CD8-positive, alpha-beta memory T cell (primary cell): ENCODE measurements at regions not wholly inside any gene's neighbourhood (a gene's known extent, or its start where the extent isn't known, plus 50 kb on each side); places are given as distances from the start of the nearest gene placed in this dataset.

Experiments used
- CTCF ChIA-PET: fragments of 350-600 bp; sonication (Branson Sonifier 250); formaldehyde crosslinking; loops from one replicate; lab custom pipeline; 2021; ENCODE audit warnings: antibody characterized with exemption; lab: Charles Lee
- POLR2A ChIA-PET: fragments of 350-600 bp; sonication (Branson Sonifier 250); formaldehyde crosslinking; loops from one replicate; lab custom pipeline; 2021; ENCODE audit warnings: antibody characterized with exemption; lab: Charles Lee
- DNase-seq, 5 donors: peaks; one replicate each; pipeline versions ENCODE4 v3.0.0 to v3.0.0-alpha.2; 2020 to 2022; ENCODE audit warnings: mixed read lengths in 1 of 5
- H3K27ac ChIP-seq: one replicate; pipeline ENCODE4 v1.7.0; 2013; ENCODE audit warnings: low read depth, mild to moderate bottlenecking, low read length, moderate library complexity
- H3K27me3 ChIP-seq: 2 replicates; pipeline ENCODE4 v1.7.0; 2013; ENCODE audit warnings: low read length, mild to moderate bottlenecking; ENCODE audit not compliant: insufficient read depth, poor library complexity, severe bottlenecking
- H3K36me3 ChIP-seq: 2 replicates; pipeline ENCODE4 v1.7.0; 2013; ENCODE audit warnings: mild to moderate bottlenecking, low read length, moderate library complexity; ENCODE audit not compliant: insufficient read depth
- H3K4me1 ChIP-seq: 2 replicates; pipeline ENCODE4 v1.7.0; 2013; ENCODE audit warnings: mild to moderate bottlenecking, low read length, moderate library complexity; ENCODE audit not compliant: insufficient read depth
- H3K4me3 ChIP-seq: 2 replicates; pipeline ENCODE4 v1.7.0; 2013; ENCODE audit warnings: mild to moderate bottlenecking, low read length
- H3K9me3 ChIP-seq: 2 replicates; pipeline ENCODE4 v1.7.0; 2013; ENCODE audit warnings: mild to moderate bottlenecking, low read length
- H3K27ac Mint-ChIP-seq, 8 donors: one replicate each; pipeline ENCODE4 v1.8.0; 2020 to 2021; ENCODE audit warnings: mixed read lengths in 8 of 8, mild to moderate bottlenecking in 6 of 8, inconsistent platforms in 3 of 8, moderate library complexity in 3 of 8
- H3K27me3 Mint-ChIP-seq, 2 donors: one replicate each; pipeline ENCODE4 v1.8.0; 2020 to 2021; ENCODE audit warnings: mixed read lengths in 2 of 2, mild to moderate bottlenecking in 1 of 2, moderate library complexity in 1 of 2
- H3K36me3 Mint-ChIP-seq, 3 donors: one replicate each; pipeline ENCODE4 v1.8.0; 2020 to 2021; ENCODE audit warnings: mixed read lengths in 3 of 3, inconsistent platforms in 1 of 3, mild to moderate bottlenecking in 1 of 3
- H3K4me1 Mint-ChIP-seq, 3 donors: one replicate each; pipeline ENCODE4 v1.8.0; 2020 to 2021; ENCODE audit warnings: mixed read lengths in 3 of 3, inconsistent platforms in 1 of 3, mild to moderate bottlenecking in 1 of 3
- H3K4me3 Mint-ChIP-seq, 7 donors: one replicate each; pipeline ENCODE4 v1.8.0; 2020 to 2021; ENCODE audit warnings: mixed read lengths in 7 of 7, mild to moderate bottlenecking in 6 of 7, moderate library complexity in 4 of 7, inconsistent platforms in 2 of 7
- H3K9me3 Mint-ChIP-seq, 5 donors: one replicate each; pipeline ENCODE4 v1.8.0; 2020 to 2022; ENCODE audit warnings: mixed read lengths in 5 of 5, mild to moderate bottlenecking in 3 of 5, moderate library complexity in 2 of 5, inconsistent platforms in 1 of 5

GRCh38 chr2:234578389-234578788 lies 81.5 kb upstream of the ARL4C start:
- POLR2A ChIA-PET, result no interaction called here

GRCh38 chr2:234577191-234577590 lies 80.3 kb upstream of the ARL4C start:
- Histone ChIP-seq H3K27ac (no peak overlapping the region), H3K4me3 (no peak overlapping the region), H3K4me1 (no peaks in the 10 kb centered on the region), H3K27me3 (no peaks in the 10 kb centered on the region), H3K9me3 (no peaks in the 10 kb centered on the region), H3K36me3 (no peaks in the 10 kb centered on the region)
- Mint-ChIP-seq H3K4me1 (no peaks in the 10 kb centered on the region), H3K9me3 (no peaks in the 10 kb centered on the region), H3K27ac (peak overlapping the region in 1 of 8 donors; percentile 53), H3K36me3 (no peaks in the 10 kb centered on the region), H3K4me3 (no peak overlapping the region), H3K27me3 (peaks cover 9 to 32% of the 10 kb centered on the region in 2 donors)
- no peak for DNase-seq
- POLR2A ChIA-PET, result no interaction called here
- CTCF ChIA-PET, result no interaction called here

More at GRCh38 chr2:234578389-234578788, 81.5 kb upstream of the ARL4C start:
- Mint-ChIP-seq H3K4me1 (no peaks in the 10 kb centered on the region), H3K4me3 (no peak overlapping the region), H3K27me3 (peaks cover 11 to 31% of the 10 kb centered on the region in 2 donors), H3K27ac (no peak overlapping the region), H3K9me3 (no peaks in the 10 kb centered on the region), H3K36me3 (no peaks in the 10 kb centered on the region)
- H3K9me3 ChIP-seq, result no peaks in the 10 kb centered on the region
- no peak overlapping the region for H3K4me3 ChIP-seq
- H3K27ac ChIP-seq, result no peak overlapping the region
- CTCF ChIA-PET, result no interaction called here
- H3K4me1 ChIP-seq, result no peaks in the 10 kb centered on the region
- H3K27me3 ChIP-seq, result no peaks in the 10 kb centered on the region
- DNase-seq, result no peak
- no peaks in the 10 kb centered on the region for H3K36me3 ChIP-seq

DNA sequence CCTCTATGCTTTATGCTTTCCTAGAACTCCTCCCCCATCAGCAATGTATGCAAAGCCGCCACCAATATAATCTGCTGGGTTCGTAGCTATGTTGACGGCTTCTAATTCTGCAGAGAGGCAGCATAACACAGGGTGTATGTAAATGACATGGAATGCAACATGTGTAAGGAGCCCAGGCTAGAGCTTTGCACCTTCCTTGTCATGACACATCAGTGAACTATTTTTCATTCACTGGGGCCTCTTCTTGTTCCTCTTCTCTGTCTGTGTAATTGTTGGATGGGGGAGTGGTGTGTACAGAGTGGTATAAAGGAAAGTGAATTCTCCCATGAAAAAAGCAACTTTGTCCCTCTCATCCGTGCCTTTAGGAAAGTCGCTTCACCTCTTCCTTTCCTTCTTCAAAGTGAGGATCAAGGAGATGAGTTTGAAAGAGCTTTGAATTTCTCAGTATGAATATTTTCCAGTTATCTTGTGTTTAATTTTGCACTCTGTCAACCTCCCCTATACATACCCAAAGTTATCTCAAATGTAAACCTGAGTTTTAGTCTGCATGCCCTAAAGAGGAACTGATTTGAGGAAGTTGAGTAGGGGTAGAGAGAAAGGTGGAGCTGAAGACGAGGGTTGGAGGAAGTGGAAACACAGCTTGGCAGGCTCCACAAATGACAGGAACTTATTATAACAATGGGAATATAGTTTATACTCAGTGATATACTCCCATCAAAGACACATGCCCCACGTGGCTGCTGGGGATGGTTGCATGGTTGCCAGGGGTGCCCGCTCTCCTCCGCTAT lies 74.9 kb upstream of the ARL4C start:
- Mint-ChIP-seq H3K27ac (no peak overlapping the region), H3K9me3 (peaks cover 0 to 2% (median 0%) of the 10 kb centered on the region in 5 donors), H3K4me1 (no peaks in the 10 kb centered on the region), H3K4me3 (no peak overlapping the region), H3K27me3 (peaks cover 13 to 69% of the 10 kb centered on the region in 2 donors), H3K36me3 (peaks cover 0 to 2% (median 0%) of the 10 kb centered on the region in 3 donors)
- no peak for DNase-seq
- no peaks in the 10 kb centered on the region for H3K9me3 ChIP-seq
- H3K4me1 ChIP-seq, result no peaks in the 10 kb centered on the region
- ChIA-PET POLR2A (no interaction called here), CTCF (interaction anchor here (1.0 kb wide), 1 partner anchor 27 kb away, joined by 4 read pairs; no protein-coding TSS in a partner anchor)
- H3K4me3 ChIP-seq, result no peak overlapping the region
- peaks cover 5% of the 10 kb centered on the region for H3K27me3 ChIP-seq
- no peak overlapping the region for H3K27ac ChIP-seq
- H3K36me3 ChIP-seq, result no peaks in the 10 kb centered on the region

DNA sequence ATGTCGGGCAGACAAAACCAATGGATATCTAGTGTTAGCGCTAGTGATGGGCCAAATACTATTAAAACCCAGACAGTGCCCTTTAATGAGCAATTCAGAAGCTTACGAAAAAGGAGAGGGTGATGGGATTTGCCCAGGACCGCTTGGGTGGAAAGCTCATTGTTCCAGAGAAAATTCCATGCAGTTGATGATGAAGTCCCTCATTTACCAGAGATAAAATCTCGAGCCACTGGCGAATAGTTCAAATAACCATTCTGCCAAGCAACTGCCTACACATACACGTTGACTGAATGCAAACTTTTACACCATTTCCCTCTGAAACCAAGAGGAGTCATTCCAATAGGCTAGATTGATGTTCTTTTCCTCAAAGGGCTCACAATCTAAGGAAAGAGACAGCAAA lies 73.6 kb upstream of the ARL4C start:
- Histone ChIP-seq H3K9me3 (no peaks in the 10 kb centered on the region), H3K27me3 (peaks cover 5% of the 10 kb centered on the region), H3K36me3 (no peaks in the 10 kb centered on the region), H3K4me3 (no peak overlapping the region), H3K27ac (no peak overlapping the region), H3K4me1 (no peaks in the 10 kb centered on the region)
- peaks cover 12 to 72% of the 10 kb centered on the region in 2 donors for H3K27me3 Mint-ChIP-seq
- H3K4me1 Mint-ChIP-seq, result no peaks in the 10 kb centered on the region
- H3K9me3 Mint-ChIP-seq, result peaks cover 0 to 2% (median 0%) of the 10 kb centered on the region in 5 donors
- ChIA-PET POLR2A (no interaction called here), CTCF (no interaction called here)
- no peak overlapping the region for H3K4me3 Mint-ChIP-seq
- H3K36me3 Mint-ChIP-seq, result peaks cover 0 to 2% (median 0%) of the 10 kb centered on the region in 3 donors
- DNase-seq, result no peak
- H3K27ac Mint-ChIP-seq, result no peak overlapping the region

- Histone ChIP-seq H3K27me3 (peaks cover 5% of the 10 kb centered on the region), H3K36me3 (no peaks in the 10 kb centered on the region), H3K27ac (no peak overlapping the region), H3K4me3 (no peak overlapping the region), H3K4me1 (no peaks in the 10 kb centered on the region), H3K9me3 (no peaks in the 10 kb centered on the region)
- no peak for DNase-seq
- peaks cover 0 to 2% (median 0%) of the 10 kb centered on the region in 5 donors for H3K9me3 Mint-ChIP-seq
- H3K4me3 Mint-ChIP-seq, result no peak overlapping the region
- ChIA-PET POLR2A (no interaction called here), CTCF (no interaction called here)
- no peaks in the 10 kb centered on the region for H3K4me1 Mint-ChIP-seq
- H3K27me3 Mint-ChIP-seq, result peaks cover 15 to 75% of the 10 kb centered on the region in 2 donors
- peaks cover 0 to 2% (median 0%) of the 10 kb centered on the region in 3 donors for H3K36me3 Mint-ChIP-seq
- H3K27ac Mint-ChIP-seq, result no peak overlapping the region
Observed at GRCh38 chr2:234569776-234570430, 73.0 kb upstream of the ARL4C start.

GRCh38 chr2:234566622-234567021 lies 69.7 kb upstream of the ARL4C start:
- POLR2A ChIA-PET, result no interaction called here
- DNase-seq, result no peak
- CTCF ChIA-PET, result no interaction called here
- Mint-ChIP-seq H3K4me3 (no peak overlapping the region), H3K27me3 (peaks cover 11 to 53% of the 10 kb centered on the region in 2 donors), H3K36me3 (peaks cover 0 to 2% (median 2%) of the 10 kb centered on the region in 3 donors), H3K9me3 (peaks cover 0 to 3% (median 0%) of the 10 kb centered on the region in 5 donors), H3K4me1 (no peaks in the 10 kb centered on the region), H3K27ac (no peak overlapping the region)
- no peak overlapping the region for H3K27ac ChIP-seq
- H3K36me3 ChIP-seq, result no peaks in the 10 kb centered on the region
- H3K9me3 ChIP-seq, result no peaks in the 10 kb centered on the region
- no peaks in the 10 kb centered on the region for H3K4me1 ChIP-seq
- peaks cover 5% of the 10 kb centered on the region for H3K27me3 ChIP-seq
- H3K4me3 ChIP-seq, result no peak overlapping the region

DNA sequence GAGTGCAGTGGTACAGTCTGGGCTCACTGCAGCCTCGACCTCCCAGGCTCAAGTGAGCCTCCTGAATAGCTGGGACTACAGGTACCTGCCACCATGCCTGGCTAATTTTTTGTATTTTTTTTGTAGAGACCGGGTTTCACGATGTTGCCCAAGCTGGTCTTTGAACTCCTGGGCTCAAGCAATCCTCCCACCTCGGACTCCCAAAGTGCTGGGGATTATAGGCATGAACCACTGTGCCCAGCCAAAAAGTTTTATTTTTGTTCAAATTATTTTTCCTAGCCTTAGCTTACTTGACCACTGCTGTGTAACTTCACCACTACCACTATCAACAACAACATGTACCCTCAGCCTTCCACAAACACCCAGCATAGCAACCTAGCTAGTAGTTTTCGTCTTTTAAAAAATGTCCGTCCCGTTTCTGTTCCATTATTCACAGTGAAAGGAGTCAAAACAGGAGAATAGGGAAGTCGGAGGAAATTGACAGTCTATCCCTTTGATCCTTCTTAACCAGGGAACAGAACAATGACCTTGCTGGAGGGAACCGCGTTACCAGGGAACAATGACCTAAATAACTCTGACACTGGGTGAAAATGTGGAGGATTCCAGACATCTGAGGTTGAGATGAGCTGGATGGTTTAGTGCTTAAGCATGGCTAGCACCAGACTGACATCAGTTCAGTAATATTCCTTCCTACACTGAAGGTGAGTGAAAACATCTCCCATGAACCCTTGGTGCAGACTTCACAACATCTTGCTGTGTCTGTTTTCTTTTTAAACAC lies 69.2 kb upstream of the ARL4C start:
- CTCF ChIA-PET, result interaction anchor here (1.6 kb wide), 1 partner anchor 10 kb away, joined by 4 read pairs; no protein-coding TSS in a partner anchor
- no peak for DNase-seq
- H3K4me1 Mint-ChIP-seq, result no peaks in the 10 kb centered on the region
- Histone ChIP-seq H3K27me3 (peaks cover 5% of the 10 kb centered on the region), H3K9me3 (no peaks in the 10 kb centered on the region), H3K36me3 (no peaks in the 10 kb centered on the region), H3K4me3 (no peak overlapping the region), H3K27ac (no peak overlapping the region), H3K4me1 (no peaks in the 10 kb centered on the region)
- POLR2A ChIA-PET, result no interaction called here
- H3K27me3 Mint-ChIP-seq, result peaks cover 11 to 47% of the 10 kb centered on the region in 2 donors
- H3K36me3 Mint-ChIP-seq, result peaks cover 0 to 5% (median 2%) of the 10 kb centered on the region in 3 donors
- peaks cover 0 to 5% (median 0%) of the 10 kb centered on the region in 5 donors for H3K9me3 Mint-ChIP-seq
- H3K27ac Mint-ChIP-seq, result no peak overlapping the region
- no peak overlapping the region for H3K4me3 Mint-ChIP-seq
